Smooth muscle cell (in vitro differentiated cells): ENCODE measurements at regions not wholly inside any gene's neighbourhood (a gene's known extent, or its start where the extent isn't known, plus 50 kb on each side); places are given as distances from the start of the nearest gene placed in this dataset.

Experiments used
- DNase-seq: peaks from one replicate; lab custom pipeline; 2025; ENCODE audit not compliant: unreplicated experiment; lab: John Stamatoyannopoulos, UW
- H2AFZ ChIP-seq: fragments of 200-600 bp; sonication (generic); 2 replicates; pipeline ENCODE4 v1.6.0; 2016; ENCODE audit warnings: antibody characterized with exemption, low read depth, mild to moderate bottlenecking
- H3F3A ChIP-seq: fragments of 200-600 bp; sonication (generic); 2 replicates; pipeline ENCODE4 v1.6.0; 2017; ENCODE audit warnings: antibody characterized with exemption, low read depth
- H3K27ac ChIP-seq: fragments of 200-600 bp; sonication (generic); 2 replicates; pipeline ENCODE4 v1.5.1; 2016; ENCODE audit warnings: low read depth, mild to moderate bottlenecking
- H3K27me3 ChIP-seq: fragments of 200-600 bp; sonication (generic); 2 replicates; pipeline ENCODE4 v1.6.1; 2016; ENCODE audit warnings: low read depth, mild to moderate bottlenecking
- H3K36me3 ChIP-seq: fragments of 200-600 bp; sonication (generic); 2 replicates; pipeline ENCODE4 v1.5.1; 2016; ENCODE audit warnings: low read depth
- H3K4me1 ChIP-seq: fragments of 200-600 bp; sonication (generic); 2 replicates; pipeline ENCODE4 v1.5.1; 2016; ENCODE audit warnings: low read depth
- H3K4me2 ChIP-seq: fragments of 200-600 bp; sonication (generic); 2 replicates; pipeline ENCODE4 v1.6.0; 2016; ENCODE audit warnings: mild to moderate bottlenecking
- H3K4me3 ChIP-seq: fragments of 200-600 bp; sonication (generic); 2 replicates; pipeline ENCODE4 v1.5.1; 2016; ENCODE audit warnings: mild to moderate bottlenecking
- H3K79me2 ChIP-seq: fragments of 200-600 bp; sonication (generic); 2 replicates; pipeline ENCODE4 v1.6.0; 2016; ENCODE audit warnings: low read depth, mild to moderate bottlenecking
- H3K9ac ChIP-seq: fragments of 200-600 bp; sonication (generic); 2 replicates; pipeline ENCODE4 v1.6.0; 2016; ENCODE audit warnings: low read depth
- H3K9me3 ChIP-seq: fragments of 200-600 bp; sonication (generic); replicated peaks from 2 replicates; pipeline ENCODE4 v1.5.1; 2016; ENCODE audit warnings: low read depth
- H4K20me1 ChIP-seq: fragments of 200-600 bp; sonication (generic); 2 replicates; pipeline ENCODE4 v1.6.0; 2016; ENCODE audit warnings: low read depth
- CTCF ChIP-seq: fragments of 200-600 bp; sonication (generic); IDR thresholded peaks from 2 replicates; pipeline ENCODE4 v1.5.1; 2017; ENCODE audit warnings: borderline replicate concordance, mild to moderate bottlenecking, antibody characterized with exemption; ENCODE audit not compliant: insufficient read depth, poor library complexity, severe bottlenecking
- WGBS: methylation state at CpG from one replicate; pipeline ENCODE4 v1.1.7; 2016; ENCODE audit warnings: low lambda C conversion rate; 5-methylcytosine and 5-hydroxymethylcytosine counted together

GRCh38 chr16:51549836-51550235 is 398.8 kb upstream of the SALL1 start:
- TF ChIP-seq CTCF = no peak
- H3K9me3 ChIP-seq = no peaks in the 10 kb centered on the region
- peaks cover 13% of the 10 kb centered on the region for H3K4me1 ChIP-seq

GRCh38 chr16:51545951-51546350 is 394.9 kb upstream of the SALL1 start:
- Histone ChIP-seq H3K9ac (no peak overlapping the region), H3K9me3 (no peaks in the 10 kb centered on the region), H3F3A (no peaks in the 10 kb centered on the region), H3K27me3 (peaks cover 72% of the 10 kb centered on the region), H3K4me1 (peaks cover 46% of the 10 kb centered on the region), H3K79me2 (no peaks in the 10 kb centered on the region), H3K4me2 (peak overlapping the region; percentile 60), H4K20me1 (no peaks in the 10 kb centered on the region), H3K27ac (no peak overlapping the region), H2AFZ (no peak overlapping the region), H3K36me3 (no peaks in the 10 kb centered on the region), H3K4me3 (no peak overlapping the region)
- no peak for TF ChIP-seq CTCF
- no peak for DNase-seq
- whole genome bisulfite sequencing = 25% methylated on average over 6 of the region's 6 CpGs

More at GRCh38 chr16:51549836-51550235, 398.8 kb upstream of the SALL1 start:
- H3K27me3 ChIP-seq = peaks cover 69% of the 10 kb centered on the region
- no peaks in the 10 kb centered on the region for H4K20me1 ChIP-seq
- H3K36me3 ChIP-seq = no peaks in the 10 kb centered on the region
- H3F3A ChIP-seq = no peaks in the 10 kb centered on the region
- no peak overlapping the region for H3K9ac ChIP-seq
- no peak overlapping the region for H2AFZ ChIP-seq
- no peak overlapping the region for H3K4me3 ChIP-seq
- no peak overlapping the region for H3K4me2 ChIP-seq
- DNase-seq = no peak
- H3K79me2 ChIP-seq = no peaks in the 10 kb centered on the region
- 73% methylated on average over 3 of the region's 3 CpGs for WGBS
- H3K27ac ChIP-seq = no peak overlapping the region

GRCh38 chr16:51544851-51545467 is 393.9 kb upstream of the SALL1 start:
- WGBS = 20% methylated on average over 13 of the region's 13 CpGs
- Histone ChIP-seq H3K4me2 (peak overlapping the region; percentile 66), H3K27ac (no peak overlapping the region), H3F3A (no peaks in the 10 kb centered on the region), H2AFZ (no peak overlapping the region), H3K36me3 (no peaks in the 10 kb centered on the region), H3K9ac (no peak overlapping the region), H3K4me1 (peaks cover 49% of the 10 kb centered on the region), H3K4me3 (no peak overlapping the region), H4K20me1 (no peaks in the 10 kb centered on the region), H3K27me3 (peaks cover 62% of the 10 kb centered on the region), H3K9me3 (no peaks in the 10 kb centered on the region), H3K79me2 (no peaks in the 10 kb centered on the region)
- no peak for DNase-seq
- TF ChIP-seq CTCF = no peak

GRCh38 chr16:51543971-51544370 is 392.9 kb upstream of the SALL1 start:
- H3F3A ChIP-seq = peaks cover 6% of the 10 kb centered on the region
- WGBS = 86% methylated on average over 9 of the region's 9 CpGs
- H3K27me3 ChIP-seq = peaks cover 54% of the 10 kb centered on the region

More at GRCh38 chr16:51543971-51544370, 392.9 kb upstream of the SALL1 start:
- no peak overlapping the region for H3K27ac ChIP-seq
- H3K79me2 ChIP-seq = no peaks in the 10 kb centered on the region
- peaks cover 58% of the 10 kb centered on the region for H3K4me1 ChIP-seq
- H3K4me3 ChIP-seq = no peak overlapping the region
- no peak for TF ChIP-seq CTCF
- H3K36me3 ChIP-seq = no peaks in the 10 kb centered on the region
- no peaks in the 10 kb centered on the region for H3K9me3 ChIP-seq
- H3K9ac ChIP-seq = no peak overlapping the region
- no peak overlapping the region for H2AFZ ChIP-seq
- no peak overlapping the region for H3K4me2 ChIP-seq
- no peaks in the 10 kb centered on the region for H4K20me1 ChIP-seq
- DNase-seq = no peak
